T-helper 1 cell treated with Interleukin-12 subunit alpha and Interleukin-12 subunit beta and Interleukin-4 antibody, amounts not matched to agents 30 ng/mL and 1 ng/mL, for 36 hours (primary cell): ENCODE measurements at regions not wholly inside any gene's neighbourhood (a gene's known extent, or its start where the extent isn't known, plus 50 kb on each side); places are given as distances from the start of the nearest gene placed in this dataset.
"Not testable (repeated sequence)": the region's sequence is repeated elsewhere in the genome, so short reads cannot be mapped to it uniquely, and the experiment has no call there.

Experiments used
- intact Hi-C: fragments of 100-400 bp; cut with micrococcal nuclease; formaldehyde crosslinking; loops from one replicate; pipeline ENCODE4 v1.15.1; 2024

DNA sequence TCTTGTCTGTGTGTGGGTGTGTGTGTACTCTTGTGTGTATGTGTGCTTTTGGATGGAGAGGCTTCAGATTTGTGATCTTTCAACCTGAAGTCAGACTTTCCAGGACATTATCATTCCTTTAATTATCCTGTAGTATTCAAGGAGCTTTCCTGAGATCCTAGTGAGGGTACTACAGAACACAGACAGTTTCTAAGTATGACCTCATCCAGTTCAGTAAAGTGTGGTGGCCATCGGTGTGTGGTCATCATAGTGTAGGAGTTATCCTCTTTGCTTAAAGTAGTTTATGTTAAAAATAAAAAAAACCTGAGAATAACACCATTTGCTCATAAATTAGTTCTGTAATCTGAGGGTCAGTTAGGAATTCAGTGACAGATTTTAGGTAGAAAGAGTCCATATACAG is 478.0 kb upstream of the ACTBL2 start:
- intact Hi-C loops: no loop called here

DNA sequence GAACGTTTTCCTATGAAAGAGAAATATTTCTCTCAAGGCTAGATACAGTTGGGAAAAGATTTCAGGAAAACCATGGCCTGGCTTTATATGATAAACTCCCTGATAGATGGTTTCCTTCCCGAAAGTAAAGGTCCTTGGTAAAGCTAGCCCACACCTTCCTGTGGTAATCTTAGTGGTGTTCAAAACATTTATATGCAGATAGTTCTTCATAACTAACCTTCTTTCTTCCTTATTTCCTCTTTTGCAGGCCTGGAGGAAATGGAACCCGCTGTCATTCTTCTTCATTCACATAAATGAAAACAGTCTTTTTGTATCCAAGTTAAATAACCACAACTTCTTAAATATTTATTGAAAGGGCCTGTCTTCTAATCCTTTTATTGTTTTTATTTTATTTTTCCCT is 474.0 kb upstream of the ACTBL2 start:
- intact Hi-C loops: no loop called here

DNA sequence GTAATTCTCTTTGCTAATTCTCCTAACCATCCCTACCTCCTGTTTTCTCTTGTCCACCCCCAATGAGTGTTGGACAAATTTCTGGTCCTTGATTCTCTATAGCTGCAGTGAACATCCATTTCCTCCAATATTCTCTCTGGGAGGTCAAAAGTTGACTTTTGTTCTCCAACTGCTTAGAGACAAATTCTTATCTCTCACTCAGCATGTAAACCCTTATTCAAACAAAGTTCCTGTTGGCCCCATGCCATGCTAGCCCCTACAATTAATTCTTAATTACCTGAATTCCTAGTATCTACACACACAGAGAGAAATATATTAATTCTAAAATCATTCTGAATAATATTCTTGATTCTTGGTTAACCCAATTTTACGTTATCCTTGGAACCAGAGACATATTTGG is 472.9 kb upstream of the ACTBL2 start:
- intact Hi-C loops: no loop called here

DNA sequence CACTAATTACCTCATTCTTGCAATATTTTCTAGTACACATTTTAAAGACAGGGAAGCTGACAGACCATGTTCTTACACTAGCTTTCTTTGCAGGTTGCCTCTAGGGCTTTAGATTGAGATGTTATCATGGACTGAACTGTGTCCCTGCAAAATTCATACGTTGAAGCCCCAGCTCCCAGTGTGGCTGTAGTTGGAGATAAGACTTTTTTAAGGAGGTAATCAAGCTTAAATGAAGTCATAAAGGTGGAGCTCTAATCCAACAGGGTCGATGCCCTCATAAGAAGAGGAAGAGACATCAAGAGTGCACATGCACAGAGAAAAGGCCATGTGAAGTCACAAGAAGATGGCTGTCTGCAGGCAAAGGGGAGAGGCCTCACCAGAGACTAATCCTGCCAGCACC is 471.2 kb upstream of the ACTBL2 start:
- intact Hi-C loops: no loop called here

DNA sequence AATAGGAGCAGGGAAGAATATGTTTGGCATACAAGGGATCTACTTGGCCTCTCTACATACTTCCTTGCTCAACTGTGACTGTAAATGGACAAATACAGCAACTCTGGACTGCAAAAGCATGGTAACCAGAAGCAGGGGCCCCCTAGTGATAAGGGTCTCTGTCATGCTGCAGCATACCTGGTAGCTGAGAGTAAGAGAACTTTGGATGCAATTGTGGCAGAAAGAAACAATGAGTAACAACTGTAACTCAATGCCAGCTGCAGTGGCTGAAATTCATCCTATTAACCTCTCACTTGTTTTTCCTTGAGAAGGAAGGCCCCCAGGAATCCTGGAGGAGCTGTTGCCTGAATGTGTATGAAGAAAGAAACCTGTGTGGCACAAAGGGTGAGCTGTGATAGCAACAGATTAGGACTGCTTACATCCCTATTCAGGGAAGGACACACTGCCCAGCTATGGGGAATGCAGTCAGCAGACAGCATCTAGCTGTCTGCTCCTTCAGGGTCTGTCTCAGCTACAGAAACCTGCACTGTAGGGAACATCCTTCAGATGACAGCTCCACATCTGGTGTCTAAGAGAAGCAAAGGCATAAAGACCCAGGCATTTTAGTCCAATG is 468.1 kb upstream of the ACTBL2 start:
- intact Hi-C loops: no loop called here

DNA sequence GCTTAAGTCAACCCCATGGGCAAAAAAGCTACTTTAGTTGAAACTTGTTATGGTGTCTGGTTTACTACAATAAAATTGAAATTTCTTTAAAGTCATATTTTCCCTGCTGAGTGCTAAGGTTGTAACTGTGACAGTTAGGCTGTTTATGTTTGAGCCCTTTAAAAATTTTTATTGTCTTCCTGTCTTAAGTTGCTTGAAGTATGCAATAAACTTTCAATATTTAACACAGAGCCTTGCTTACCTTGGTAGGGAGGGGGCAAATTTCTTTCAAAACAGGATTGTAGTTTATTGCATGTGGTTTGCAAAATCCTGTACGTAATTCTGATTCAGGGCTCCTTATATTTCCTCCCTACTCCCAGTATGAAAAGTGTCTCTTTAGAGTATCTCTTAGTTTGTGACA is 465.5 kb upstream of the ACTBL2 start:
- intact Hi-C loops: no loop called here

DNA sequence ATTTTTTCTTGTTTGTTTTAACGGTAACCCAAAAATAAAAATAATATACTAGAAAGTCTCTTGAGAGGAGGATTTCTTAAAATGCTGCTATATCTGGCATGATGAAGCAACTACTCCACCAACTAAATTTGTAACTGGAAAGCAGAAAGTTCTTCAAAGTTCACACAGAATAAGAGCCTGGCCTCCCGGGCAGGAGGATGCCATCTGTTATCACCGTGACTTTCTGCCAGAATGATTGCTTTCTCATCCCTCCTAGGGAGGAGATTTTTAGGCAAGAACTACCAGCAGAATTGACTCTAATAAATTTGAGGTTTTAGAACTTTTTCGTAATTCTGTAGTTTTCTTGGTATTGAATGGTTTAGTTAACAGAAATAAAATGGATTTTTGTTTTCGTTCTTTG is 464.6 kb upstream of the ACTBL2 start:
- intact Hi-C loops: no loop called here

DNA sequence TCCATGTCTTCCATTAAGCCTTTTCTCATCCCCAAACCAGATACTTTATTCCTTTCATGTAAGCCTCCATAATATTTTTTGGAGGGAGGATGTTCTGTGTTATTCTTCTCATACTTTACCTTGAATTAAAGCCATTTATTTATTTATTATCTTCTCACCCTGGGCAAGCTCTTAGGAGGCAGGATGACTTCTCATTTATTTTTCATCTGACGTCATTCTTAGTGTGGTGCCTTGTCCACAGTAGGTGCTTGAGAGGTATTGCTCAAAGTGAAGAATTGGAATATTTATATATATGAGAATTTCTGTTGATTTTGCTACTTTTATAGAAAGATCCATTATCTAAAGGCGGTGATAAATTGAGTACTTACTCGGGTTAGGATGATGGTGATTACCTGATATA is 458.3 kb upstream of the ACTBL2 start:
- intact Hi-C loops: no loop called here

DNA sequence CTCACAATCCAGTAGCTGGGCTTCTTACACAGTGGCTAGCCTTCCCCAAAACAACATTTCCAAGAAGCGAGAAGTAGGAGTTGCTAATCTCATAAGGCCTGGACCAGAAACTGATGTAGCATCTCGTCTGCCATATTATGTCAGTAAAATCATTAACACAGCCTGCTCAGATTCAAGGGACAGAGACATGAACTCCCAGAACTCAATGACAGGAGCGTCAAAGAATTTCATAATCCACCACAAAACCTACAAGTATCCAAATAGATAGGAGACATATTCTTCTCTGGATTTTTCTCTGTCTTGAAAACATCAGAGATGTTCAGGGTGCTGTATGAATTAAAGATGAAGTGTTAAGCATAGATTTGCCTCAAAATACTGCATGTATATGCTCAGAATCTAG is 457.6 kb upstream of the ACTBL2 start:
- intact Hi-C loops: no loop called here

DNA sequence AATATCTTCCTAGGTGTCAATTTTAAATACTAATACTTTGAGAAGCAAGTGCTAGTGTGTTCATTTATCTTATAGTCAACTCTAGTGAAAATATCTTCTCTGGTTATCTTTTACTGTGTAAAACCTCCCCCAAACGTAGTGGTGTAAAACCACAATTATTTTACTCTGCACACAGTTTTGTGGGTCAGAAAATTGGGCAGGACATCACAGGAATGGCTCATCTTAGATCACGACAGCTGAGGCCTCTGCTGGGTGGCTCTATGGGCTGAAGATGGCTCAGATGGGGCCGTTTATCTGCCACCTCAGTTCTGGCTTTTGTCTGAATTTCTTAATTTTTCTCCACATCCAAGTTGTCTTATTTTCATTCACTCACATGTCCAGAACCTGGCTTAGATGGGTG is 457.2 kb upstream of the ACTBL2 start:
- intact Hi-C loops: no loop called here

DNA sequence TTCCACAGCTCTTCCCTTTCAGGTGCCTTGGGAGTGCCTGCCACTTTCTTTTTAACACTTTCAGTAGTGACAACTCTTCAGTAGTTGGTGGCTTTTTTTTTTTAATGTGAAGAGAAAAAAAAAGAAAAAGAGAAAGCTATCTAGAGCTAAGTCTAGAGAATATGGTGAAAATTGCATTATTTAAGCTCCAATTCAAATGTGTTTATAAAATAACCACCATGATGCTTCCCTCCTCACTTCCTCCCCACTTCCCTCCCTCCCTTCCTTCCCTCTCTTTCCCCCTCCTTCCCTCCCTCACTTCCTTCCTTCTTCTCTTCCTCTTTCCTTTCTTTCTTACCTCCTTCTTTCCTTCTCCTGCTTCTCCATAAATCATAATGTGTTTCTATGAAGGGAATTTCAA is 456.7 kb upstream of the ACTBL2 start:
- intact Hi-C loops: no loop called here

DNA sequence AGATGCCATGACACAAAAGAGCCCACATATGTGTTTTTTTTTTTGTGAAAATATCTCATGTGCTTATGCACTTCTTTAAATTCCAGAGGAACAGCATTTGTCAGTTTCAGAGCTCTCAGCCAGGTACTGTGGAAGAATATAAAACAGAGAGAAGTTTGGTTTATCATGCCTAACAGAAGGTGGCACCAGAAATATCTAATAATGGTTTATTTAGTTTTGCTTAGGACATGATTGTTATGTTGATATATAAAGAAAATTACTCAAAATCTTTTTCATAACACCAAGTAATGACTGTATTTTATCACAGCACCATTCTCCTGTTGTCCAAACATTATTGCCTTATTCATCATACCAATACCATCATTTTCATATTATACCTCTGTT is 455.6 kb upstream of the ACTBL2 start:
- intact Hi-C loops: no loop called here

DNA sequence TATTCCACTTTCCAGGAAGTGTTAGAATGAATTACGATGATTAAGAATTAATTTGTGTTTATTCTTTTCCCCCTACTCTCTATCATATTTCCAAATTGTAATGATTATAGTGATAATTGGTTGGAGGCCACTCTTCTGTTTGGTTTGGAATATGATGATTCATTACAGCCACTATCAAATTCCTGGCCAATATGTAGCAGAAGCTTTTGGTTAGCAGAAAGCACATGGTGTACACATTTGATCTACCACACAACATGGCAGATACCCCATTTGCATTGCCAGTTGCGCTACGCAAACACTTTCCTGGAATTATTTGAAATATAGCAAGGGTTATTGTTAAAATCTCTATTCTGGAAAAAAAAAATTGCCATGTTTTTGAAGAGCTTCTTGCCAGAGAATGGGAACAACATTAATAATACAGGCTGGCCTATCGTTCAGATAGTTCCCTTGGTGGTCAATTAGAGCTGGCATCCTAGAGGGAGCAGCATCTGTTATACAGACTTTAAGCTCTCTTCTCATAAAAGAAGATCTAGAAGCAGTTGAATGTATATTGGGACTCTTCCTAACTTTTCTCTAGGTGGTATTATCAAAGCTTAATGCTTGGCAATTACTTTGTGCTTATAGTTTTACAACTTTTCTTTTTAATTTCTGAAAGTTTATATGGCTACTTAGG is 455.0 kb upstream of the ACTBL2 start:
- intact Hi-C loops: no loop called here

DNA sequence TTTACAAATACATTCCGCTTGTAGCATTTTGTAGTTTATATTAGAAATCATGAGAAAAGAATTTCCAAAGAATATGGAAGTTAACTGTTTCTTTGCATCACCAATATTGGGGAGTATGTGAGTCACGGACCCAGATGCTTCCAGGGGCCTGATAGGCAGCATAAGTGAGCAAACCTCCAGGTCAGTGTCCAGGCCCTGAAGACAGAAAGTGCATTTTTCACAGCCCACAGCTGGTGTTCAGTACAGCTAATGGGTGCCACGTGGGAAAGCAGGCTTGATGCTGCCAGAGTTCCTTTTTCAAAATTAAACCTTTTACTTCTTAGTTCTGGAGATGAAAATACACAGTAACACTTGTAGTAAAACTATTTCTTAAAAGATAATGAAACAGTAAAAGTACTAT is 454.4 kb upstream of the ACTBL2 start:
- intact Hi-C loops: no loop called here

DNA sequence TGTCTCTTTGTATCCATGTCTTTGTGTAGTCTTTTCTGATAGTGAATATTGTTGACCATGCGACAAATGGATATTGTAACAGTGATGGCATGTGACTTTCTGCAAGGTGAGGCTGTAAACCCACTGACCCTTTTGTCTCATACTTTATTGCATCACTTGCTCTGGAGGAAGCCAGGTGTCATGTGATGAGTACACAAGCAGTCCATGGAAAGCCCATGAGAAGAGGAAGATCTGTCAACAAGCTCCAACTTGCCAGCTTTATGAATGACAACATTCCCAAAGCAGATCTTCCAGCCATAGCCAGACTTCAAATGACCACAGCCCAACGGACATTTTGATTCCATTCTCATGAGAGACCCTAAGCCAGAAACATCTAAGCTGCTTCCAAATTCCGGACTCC is 450.1 kb upstream of the ACTBL2 start:
- intact Hi-C loops: no loop called here

DNA sequence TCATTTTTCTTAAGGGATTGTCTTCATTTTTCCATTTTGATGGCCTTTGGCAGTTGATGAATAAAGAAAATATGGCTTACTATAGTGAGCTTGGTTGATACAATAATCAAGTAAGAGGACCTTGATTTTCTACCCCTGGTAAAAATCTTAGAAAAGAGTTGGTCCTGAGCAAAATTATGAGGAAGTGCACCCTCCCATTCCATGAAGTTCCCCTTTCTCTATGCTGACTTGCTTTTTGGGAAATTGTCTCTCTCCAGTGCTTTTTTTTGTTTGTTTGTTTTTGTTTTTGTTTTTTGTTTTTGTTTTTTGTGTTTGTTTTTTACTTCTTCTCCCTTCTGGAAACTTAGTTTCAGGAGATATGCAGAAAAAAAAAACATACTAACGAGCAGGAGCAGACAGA is 449.2 kb upstream of the ACTBL2 start:
- intact Hi-C loops: no loop called here

DNA sequence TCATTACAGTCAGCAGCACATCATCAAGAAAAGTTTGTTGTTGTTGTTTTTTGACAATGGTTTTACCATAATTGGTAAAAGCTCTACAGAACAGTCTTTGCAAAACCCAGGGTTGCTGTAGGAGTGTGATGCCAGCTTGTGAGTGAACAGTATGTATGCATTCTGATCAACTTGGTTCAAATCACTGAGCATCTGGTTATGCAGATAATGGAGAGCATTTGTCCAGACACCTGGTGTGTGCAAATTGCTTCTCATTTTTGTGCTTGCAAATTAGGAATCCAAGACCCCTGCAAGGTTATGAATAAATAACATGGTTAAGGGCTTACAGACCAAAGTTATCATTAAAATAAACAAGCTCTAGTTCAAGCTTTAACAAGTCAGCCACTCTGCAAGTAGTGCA is 448.7 kb upstream of the ACTBL2 start:
- intact Hi-C loops: no loop called here

DNA sequence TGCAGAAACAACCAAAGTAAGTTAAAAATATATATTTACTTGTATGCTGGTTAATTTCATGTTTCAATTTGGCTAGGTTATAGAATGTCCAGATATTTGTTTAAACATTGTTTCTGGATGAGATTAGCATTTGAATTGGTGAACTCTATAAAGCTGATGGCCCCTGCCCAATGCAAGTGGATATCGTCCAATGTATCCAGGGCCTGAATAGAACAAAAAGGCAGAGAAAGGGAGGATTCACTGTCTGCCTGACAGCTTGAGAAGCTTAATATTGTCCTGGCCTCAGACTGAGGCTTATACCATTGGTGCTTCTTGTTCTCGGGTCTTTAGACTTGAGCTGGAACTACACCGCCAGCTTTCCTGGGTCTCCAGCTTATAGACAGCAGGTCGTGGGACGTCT is 446.7 kb upstream of the ACTBL2 start:
- intact Hi-C loops: no loop called here

DNA sequence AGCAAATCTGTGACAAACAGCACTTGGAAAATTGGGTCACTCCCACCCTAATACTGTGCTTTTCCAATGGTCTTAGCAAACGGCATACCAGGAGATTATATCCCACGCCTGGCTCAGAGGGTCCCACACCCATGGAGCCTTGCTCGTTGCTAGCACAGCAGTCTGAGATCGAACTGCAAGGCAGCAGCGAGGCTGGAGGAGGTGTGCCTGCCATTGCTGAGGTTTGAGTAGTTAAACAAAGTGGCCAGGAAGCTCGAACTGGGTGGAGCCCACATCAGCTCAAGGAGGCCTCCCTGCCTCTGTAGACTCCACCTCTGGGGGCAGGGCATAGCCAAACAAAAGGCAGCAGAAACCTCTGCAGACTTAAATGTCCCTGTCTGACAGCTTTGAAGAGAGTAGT is 440.5 kb upstream of the ACTBL2 start:
- intact Hi-C loops: not testable (repeated sequence)

DNA sequence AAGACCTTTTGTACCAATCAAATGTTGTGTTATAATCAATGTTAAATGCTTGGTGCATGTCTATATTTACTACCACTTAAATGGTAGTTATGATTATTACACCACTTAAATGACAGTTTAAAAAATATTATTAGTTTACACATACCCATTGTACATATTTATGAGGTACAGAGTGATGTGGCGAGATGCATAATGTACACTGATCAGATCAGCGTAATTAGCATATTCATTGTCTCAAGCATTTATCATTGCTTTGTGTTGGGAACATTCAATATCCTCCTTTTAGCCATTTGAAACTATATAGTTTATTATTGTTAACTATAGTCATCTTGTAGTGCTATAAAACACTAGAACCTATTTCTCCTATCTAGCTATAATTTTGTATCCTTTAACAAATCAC is 434.4 kb upstream of the ACTBL2 start:
- intact Hi-C loops: no loop called here

DNA sequence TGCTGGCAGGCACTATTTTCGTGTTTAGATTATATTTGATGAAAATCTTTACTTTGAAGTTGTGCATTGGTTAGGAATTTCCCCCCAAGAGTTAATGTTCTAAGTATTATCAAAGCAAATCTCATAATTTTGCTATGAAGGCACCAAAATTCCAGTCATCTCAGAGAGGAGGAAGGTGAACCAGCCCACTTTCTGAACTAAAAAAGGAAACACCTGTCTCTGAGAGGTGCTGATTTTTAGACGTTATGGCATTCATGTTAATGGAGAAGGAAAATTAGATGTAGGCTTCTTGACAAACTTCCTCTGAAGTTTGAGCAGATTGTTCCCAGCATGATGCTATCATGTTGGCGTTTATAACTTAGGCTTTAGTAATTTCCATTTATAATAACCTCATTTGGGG is 432.9 kb upstream of the ACTBL2 start:
- intact Hi-C loops: no loop called here

DNA sequence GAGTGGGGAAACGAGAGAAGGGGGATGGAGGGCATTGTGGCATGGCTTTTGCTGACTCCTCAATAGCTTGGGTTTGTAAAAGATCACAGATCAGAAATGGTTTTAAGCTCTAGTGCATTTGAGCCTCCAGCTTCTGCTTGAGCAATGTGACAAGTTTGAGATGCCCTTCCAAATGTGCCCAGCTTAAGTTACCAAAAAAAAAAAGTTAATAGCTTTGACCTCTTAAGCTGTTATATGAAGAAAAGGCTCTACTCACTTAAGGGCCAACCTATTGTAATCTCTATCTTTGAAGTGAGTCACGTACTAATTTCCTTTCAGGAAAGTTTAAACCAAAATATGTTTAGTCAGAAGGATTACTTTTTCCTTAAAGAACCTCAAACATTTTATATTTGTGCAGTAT is 428.8 kb upstream of the ACTBL2 start:
- intact Hi-C loops: no loop called here

DNA sequence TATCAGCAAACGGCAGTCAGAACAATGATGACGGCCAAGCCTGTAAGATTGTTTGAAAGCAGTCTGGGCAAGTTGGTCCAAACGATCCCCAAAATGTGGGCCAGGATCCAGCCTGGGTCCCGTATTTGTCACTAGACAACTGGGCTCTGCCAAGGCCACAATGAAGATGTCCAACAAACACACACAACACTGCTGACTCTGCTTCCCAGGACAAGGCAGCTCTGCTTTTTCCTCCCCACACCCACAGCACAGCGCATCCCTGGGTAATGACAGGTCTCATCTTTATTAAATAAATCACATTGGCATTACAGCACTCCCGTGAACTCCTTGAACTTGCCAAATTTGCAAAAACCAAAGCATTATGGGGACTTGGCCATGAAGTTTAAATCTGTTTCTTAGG is 424.1 kb upstream of the ACTBL2 start:
- intact Hi-C loops: no loop called here

DNA sequence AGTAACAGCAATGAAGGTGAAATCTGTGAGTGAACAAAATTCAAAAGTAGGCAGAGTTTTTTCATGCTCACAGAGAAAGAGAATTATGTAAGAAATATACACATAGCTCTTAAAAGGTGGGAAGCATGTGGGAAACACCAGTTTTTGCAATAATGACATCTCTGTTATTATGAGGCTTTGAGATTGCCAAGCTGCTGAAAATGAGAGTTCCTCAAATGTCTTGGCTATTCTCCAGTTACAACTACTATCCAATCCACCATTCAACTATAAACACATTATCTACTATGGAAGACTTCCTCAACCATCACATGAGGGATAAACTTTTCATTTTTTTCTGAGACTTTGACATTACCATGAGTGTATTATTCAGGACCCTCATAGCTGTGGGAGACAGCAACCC is 420.8 kb upstream of the ACTBL2 start:
- intact Hi-C loops: no loop called here
